IMR-90 (cell line): ENCODE measurements at regions not wholly inside any gene's neighbourhood (a gene's known extent, or its start where the extent isn't known, plus 50 kb on each side); places are given as distances from the start of the nearest gene placed in this dataset.

Experiments
- ATAC-seq: fragments of 200-7000 bp; cut with Tn5 transposase; 2 replicates; pipeline ENCODE4 v1.9.1; 2020; ENCODE audit warnings: low read depth, mild to moderate bottlenecking, moderate library complexity
- BruUV-seq: library from RNA; stranded (reverse); fragments of 400-500 nt; replicated peaks from 2 replicates; lab custom pipeline; 2021; lab: Mats Ljungman, UMichigan
- CTCF ChIA-PET: fragments of 300-600 bp; formaldehyde crosslinking; extraction: SDS; loops from one replicate; lab custom pipeline; 2021; ENCODE audit warnings: antibody characterized with exemption; lab: Yijun Ruan, JAX
- POLR2A ChIA-PET: fragments of 300-600 bp; sonication (Branson Sonifier 250); formaldehyde crosslinking; loops from one replicate; lab custom pipeline; 2022; ENCODE audit warnings: antibody characterized with exemption; ENCODE audit not compliant: unreplicated experiment; lab: Charles Lee
- DNase-seq: peaks from one replicate; pipeline ENCODE4 v3.0.0; 2013
- H2AFZ ChIP-seq: replicated peaks from 2 replicates; pipeline ENCODE3; 2013; ENCODE audit warnings: low read length, mild to moderate bottlenecking; ENCODE audit not compliant: poor library complexity
- H2AK5ac ChIP-seq: 2 replicates; pipeline ENCODE4 v1.6.1; 2013; ENCODE audit warnings: low read depth, low read length, inconsistent platforms
- H2AK9ac ChIP-seq: replicated peaks from 2 replicates; pipeline ENCODE3; 2013; ENCODE audit warnings: mild to moderate bottlenecking, low read depth, low read length, moderate library complexity; ENCODE audit not compliant: poor library complexity
- H2BK120ac ChIP-seq: 2 replicates; pipeline ENCODE4 v1.6.1; 2013; ENCODE audit warnings: low read depth, low read length, inconsistent platforms
- H2BK15ac ChIP-seq: 3 replicates; pipeline ENCODE4 v1.6.1; 2013; ENCODE audit warnings: low read depth, low read length, inconsistent platforms
- H2BK20ac ChIP-seq: 2 replicates; pipeline ENCODE4 v1.6.1; 2013; ENCODE audit warnings: low read depth, mild to moderate bottlenecking, inconsistent platforms, low read length, moderate library complexity
- H2BK5ac ChIP-seq: 2 replicates; pipeline ENCODE4 v1.6.1; 2013; ENCODE audit warnings: mild to moderate bottlenecking, low read depth, low read length, inconsistent platforms; ENCODE audit not compliant: poor library complexity, severe bottlenecking
- H3K14ac ChIP-seq: replicated peaks from 2 replicates; pipeline ENCODE4 v1.6.1; 2013; ENCODE audit warnings: low read depth, low read length, inconsistent platforms
- H3K18ac ChIP-seq: 2 replicates; pipeline ENCODE4 v1.6.1; 2013; ENCODE audit warnings: low read depth, low read length, control low read depth
- H3K23ac ChIP-seq: 2 replicates; pipeline ENCODE4 v1.6.1; 2013; ENCODE audit warnings: low read depth, low read length, inconsistent platforms
- H3K27ac ChIP-seq: 2 replicates; pipeline ENCODE4 v1.5.1; 2013; ENCODE audit warnings: mild to moderate bottlenecking, control low read depth, low read length; ENCODE audit not compliant: insufficient read depth
- H3K27me3 ChIP-seq: 2 replicates; pipeline ENCODE4 v1.6.1; 2013; ENCODE audit warnings: low read length; ENCODE audit not compliant: control insufficient read depth, insufficient read depth
- H3K36me3 ChIP-seq: 2 replicates; pipeline ENCODE4 v1.6.1; 2013; ENCODE audit warnings: low read length, mixed read lengths; ENCODE audit not compliant: control insufficient read depth, insufficient read depth
- H3K4ac ChIP-seq: 2 replicates; pipeline ENCODE4 v1.6.1; 2013; ENCODE audit warnings: low read depth, low read length, inconsistent platforms
- H3K4me1 ChIP-seq: 2 replicates; pipeline ENCODE4 v1.6.1; 2013; ENCODE audit warnings: low read length, mixed read lengths; ENCODE audit not compliant: control insufficient read depth, insufficient read depth
- H3K4me2 ChIP-seq: 2 replicates; pipeline ENCODE4 v1.6.1; 2013; ENCODE audit warnings: low read depth, mild to moderate bottlenecking, control low read depth, low read length, moderate library complexity
- H3K4me3 ChIP-seq: 2 replicates; pipeline ENCODE4 v1.5.1; 2013; ENCODE audit warnings: low read depth, mild to moderate bottlenecking, control low read depth, low read length, moderate library complexity; ENCODE audit not compliant: insufficient read depth
- H3K56ac ChIP-seq: 2 replicates; pipeline ENCODE4 v1.6.1; 2013; ENCODE audit warnings: low read length, inconsistent platforms; ENCODE audit not compliant: insufficient read depth; ENCODE audit errors: extremely low read depth
- H3K79me1 ChIP-seq, 2 experiments: 2 replicates each; pipeline ENCODE4 v1.6.1; 2013; ENCODE audit warnings: low read length in 2 of 2, inconsistent platforms in 1 of 2, low read depth in 1 of 2
- H3K9ac ChIP-seq: 2 replicates; pipeline ENCODE4 v1.6.1; 2013; ENCODE audit warnings: low read depth, low read length, control low read depth
- H3K9me1 ChIP-seq: 2 replicates; pipeline ENCODE4 v1.6.1; 2013; ENCODE audit warnings: low read length, inconsistent platforms; ENCODE audit not compliant: insufficient read depth
- H3K9me3 ChIP-seq: 2 replicates; pipeline ENCODE4 v1.6.1; 2013; ENCODE audit warnings: low read length; ENCODE audit not compliant: control insufficient read depth, insufficient read depth
- H4K20me1 ChIP-seq: 2 replicates; pipeline ENCODE4 v1.6.1; 2013; ENCODE audit warnings: low read length, inconsistent platforms; ENCODE audit not compliant: insufficient read depth
- H4K5ac ChIP-seq: 2 replicates; pipeline ENCODE4 v1.6.1; 2013; ENCODE audit warnings: mild to moderate bottlenecking, low read depth, low read length, control low read depth
- H4K8ac ChIP-seq, 2 experiments: 2 replicates each; pipeline ENCODE4 v1.6.1; 2013; ENCODE audit warnings: low read depth in 2 of 2, low read length in 2 of 2, control low read depth in 1 of 2, inconsistent platforms in 1 of 2
- H4K91ac ChIP-seq: 2 replicates; pipeline ENCODE4 v1.6.1; 2013; ENCODE audit warnings: low read depth, low read length, inconsistent platforms; ENCODE audit not compliant: insufficient read depth
- BHLHE40 ChIP-seq: fragments of 150-350 bp; IDR thresholded peaks from 2 replicates; pipeline ENCODE4 v1.6.1; 2016; ENCODE audit warnings: mild to moderate bottlenecking, low read depth, low read length
- MAZ ChIP-seq: IDR thresholded peaks from 2 replicates; pipeline ENCODE4 v1.6.1; 2012; ENCODE audit warnings: low read depth, mild to moderate bottlenecking, low read length, improper control_type of control experiment, moderate library complexity, borderline replicate concordance
- MXI1 ChIP-seq: IDR thresholded peaks from 2 replicates; pipeline ENCODE4 v1.6.1; 2012; ENCODE audit warnings: low read depth, mild to moderate bottlenecking, low read length, moderate library complexity, borderline replicate concordance
- WGBS, 2 experiments: methylation state at CpG; one replicate each; pipeline versions ENCODE4 v1.1.5 to v1.1.7; 2013; ENCODE audit warnings: missing lambda C conversion rate in 2 of 2; ENCODE audit not compliant: insufficient read length in 1 of 2; ENCODE audit errors: extremely low coverage in 2 of 2; 5-methylcytosine and 5-hydroxymethylcytosine counted together
- dilution Hi-C: fragments of 300-500 bp; cut with HindIII; formaldehyde crosslinking; loops from one replicate; pipeline ENCODE4 v1.14.3; 2018; ENCODE audit warnings: low sequenced_read_pairs; ENCODE audit not compliant: unreplicated experiment
- in situ Hi-C: fragments of 300-500 bp; cut with MboI; formaldehyde crosslinking; loops from 3 replicates; pipeline ENCODE4 v1.14.3; 2019; ENCODE audit warnings: low sequenced_read_pairs, inconsistent platforms, mixed read lengths
- intact Hi-C: fragments of 100-400 bp; cut with micrococcal nuclease; formaldehyde crosslinking; loops from 2 replicates; pipeline ENCODE4 v1.10.0; 2022

- dilution Hi-C loops, result no loop called here
- no peak overlapping the region for H2BK15ac ChIP-seq
- no peak overlapping the region for H2BK20ac ChIP-seq
- no peak overlapping the region for H3K27ac ChIP-seq
- ATAC-seq (no peak), DNase-seq (no peak)
- BruUV-seq, result no TSS peak
- H3K4ac ChIP-seq, result no peak overlapping the region
- no peaks in the 10 kb centered on the region for H3K36me3 ChIP-seq
- no peaks in the 10 kb centered on the region for H4K20me1 ChIP-seq
- H3K4me3 ChIP-seq, result no peak overlapping the region
- ChIA-PET POLR2A (no interaction called here), CTCF (no interaction called here)
- no peak overlapping the region for H4K5ac ChIP-seq
- no peak overlapping the region for H4K91ac ChIP-seq
- WGBS, 2 experiments, result 42% methylated on average over 2 of the region's 7 CpGs; no CpG with 5 or more reads in 1 of the 2 experiments
- intact Hi-C loops, result no loop called here
- H2AK9ac ChIP-seq, result no peak overlapping the region
- H3K9ac ChIP-seq, result no peak overlapping the region
- no peak overlapping the region for H3K4me2 ChIP-seq
- TF ChIP-seq MXI1 (no peak), MAZ (no peak), BHLHE40 (no peak)
- H3K4me1 ChIP-seq, result no peaks in the 10 kb centered on the region
- H3K27me3 ChIP-seq, result no peaks in the 10 kb centered on the region
- no peak overlapping the region for H4K8ac ChIP-seq
- H3K23ac ChIP-seq, result no peak overlapping the region
- no peaks in the 10 kb centered on the region for H3K9me1 ChIP-seq
- H2AFZ ChIP-seq, result no peak overlapping the region
- in situ Hi-C loops, result no loop called here
- H2BK120ac ChIP-seq, result no peak overlapping the region
- no peak overlapping the region for H3K14ac ChIP-seq
- peaks cover 34% of the 10 kb centered on the region for H3K9me3 ChIP-seq
- no peak overlapping the region for H3K56ac ChIP-seq
- H3K18ac ChIP-seq, result no peak overlapping the region
- no peak overlapping the region for H2AK5ac ChIP-seq
- H2BK5ac ChIP-seq, result no peak overlapping the region
- H3K79me1 ChIP-seq, result no peaks in the 10 kb centered on the region
Measured at GRCh38 chr19:28422046-28422445, 790.9 kb downstream of the UQCRFS1 start.
